Mucosa of descending colon (tissue), 3 donors: ENCODE measurements at regions not wholly inside any gene's neighbourhood (a gene's known extent, or its start where the extent isn't known, plus 50 kb on each side); places are given as distances from the start of the nearest gene placed in this dataset.

Source experiments
- ATAC-seq: fragments of 200-7000 bp; cut with Tn5 transposase; one replicate; pipeline ENCODE4 v1.9.1; 2020; ENCODE audit warnings: mild to moderate bottlenecking, moderate library complexity
- DNase-seq, 3 donors: peaks; one replicate each; pipeline ENCODE4 v3.0.0-alpha.2; 2020
- H3K36me3 ChIP-seq: fragments of 200-600 bp; one replicate; pipeline ENCODE4 v1.8.0; 2021; ENCODE audit warnings: low read depth, mild to moderate bottlenecking
- H3K4me1 ChIP-seq: fragments of 200-600 bp; one replicate; pipeline ENCODE4 v1.8.0; 2021; ENCODE audit warnings: low read depth, mild to moderate bottlenecking
- H3K4me3 ChIP-seq: fragments of 200-600 bp; one replicate; pipeline ENCODE4 v1.8.0; 2021; ENCODE audit warnings: mild to moderate bottlenecking
- H3K9me3 ChIP-seq: fragments of 200-600 bp; one replicate; pipeline ENCODE4 v1.8.0; 2021; ENCODE audit warnings: mild to moderate bottlenecking
- intact Hi-C, 2 donors: fragments of 100-400 bp; cut with DNase I in 1 of 2; cut with micrococcal nuclease in 1 of 2; formaldehyde crosslinking; loops; one replicate each; pipeline versions ENCODE4 v1.11.0 to v1.11.1; 2022; cut with DNase I, micrococcal nuclease
- TF ChIP-seq, protein P1 (sequence below): fragments of 200-600 bp; IDR thresholded peaks from one replicate; pipeline ENCODE4 v1.8.0; 2022; ENCODE audit warnings: antibody characterized with exemption, mild to moderate bottlenecking
- donor health status: DM: no; HTN: no; CAD: no; lungs with moderate emphysema.
- donor health status: DM: no; HTN: no; CAD: no.
- donor health status: DM: no; HTN: yes; CAD: no.

DNA sequence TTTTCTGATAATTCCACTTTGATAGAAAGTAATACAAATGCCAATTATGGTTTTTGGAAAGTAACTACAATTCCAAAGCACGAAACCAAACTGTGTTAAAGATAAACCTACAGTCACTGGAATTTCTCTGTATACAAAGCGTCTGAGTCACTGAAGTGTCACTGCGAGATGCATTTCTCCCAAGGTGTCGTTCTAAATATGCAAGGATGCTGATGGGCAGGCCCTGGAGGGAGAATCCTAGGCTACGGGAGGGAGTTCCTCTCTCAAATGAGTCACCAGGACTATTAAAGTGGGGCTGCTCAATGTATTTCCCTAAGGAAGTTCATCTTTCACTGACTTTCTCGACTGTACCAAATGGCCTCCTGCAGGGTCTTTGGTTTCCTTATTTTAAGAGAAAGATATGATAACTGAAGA is 163.8 kb upstream of the STK17B start:
- ATAC-seq = no peak
- H3K4me1 ChIP-seq = no peaks in the 10 kb centered on the region
- TF ChIP-seq, protein P1, sequence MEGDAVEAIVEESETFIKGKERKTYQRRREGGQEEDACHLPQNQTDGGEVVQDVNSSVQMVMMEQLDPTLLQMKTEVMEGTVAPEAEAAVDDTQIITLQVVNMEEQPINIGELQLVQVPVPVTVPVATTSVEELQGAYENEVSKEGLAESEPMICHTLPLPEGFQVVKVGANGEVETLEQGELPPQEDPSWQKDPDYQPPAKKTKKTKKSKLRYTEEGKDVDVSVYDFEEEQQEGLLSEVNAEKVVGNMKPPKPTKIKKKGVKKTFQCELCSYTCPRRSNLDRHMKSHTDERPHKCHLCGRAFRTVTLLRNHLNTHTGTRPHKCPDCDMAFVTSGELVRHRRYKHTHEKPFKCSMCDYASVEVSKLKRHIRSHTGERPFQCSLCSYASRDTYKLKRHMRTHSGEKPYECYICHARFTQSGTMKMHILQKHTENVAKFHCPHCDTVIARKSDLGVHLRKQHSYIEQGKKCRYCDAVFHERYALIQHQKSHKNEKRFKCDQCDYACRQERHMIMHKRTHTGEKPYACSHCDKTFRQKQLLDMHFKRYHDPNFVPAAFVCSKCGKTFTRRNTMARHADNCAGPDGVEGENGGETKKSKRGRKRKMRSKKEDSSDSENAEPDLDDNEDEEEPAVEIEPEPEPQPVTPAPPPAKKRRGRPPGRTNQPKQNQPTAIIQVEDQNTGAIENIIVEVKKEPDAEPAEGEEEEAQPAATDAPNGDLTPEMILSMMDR = no peak
- intact Hi-C loops = no loop called here
- H3K4me3 ChIP-seq = no peak overlapping the region
- H3K36me3 ChIP-seq = no peaks in the 10 kb centered on the region
- no peak for DNase-seq
- no peaks in the 10 kb centered on the region for H3K9me3 ChIP-seq

DNA sequence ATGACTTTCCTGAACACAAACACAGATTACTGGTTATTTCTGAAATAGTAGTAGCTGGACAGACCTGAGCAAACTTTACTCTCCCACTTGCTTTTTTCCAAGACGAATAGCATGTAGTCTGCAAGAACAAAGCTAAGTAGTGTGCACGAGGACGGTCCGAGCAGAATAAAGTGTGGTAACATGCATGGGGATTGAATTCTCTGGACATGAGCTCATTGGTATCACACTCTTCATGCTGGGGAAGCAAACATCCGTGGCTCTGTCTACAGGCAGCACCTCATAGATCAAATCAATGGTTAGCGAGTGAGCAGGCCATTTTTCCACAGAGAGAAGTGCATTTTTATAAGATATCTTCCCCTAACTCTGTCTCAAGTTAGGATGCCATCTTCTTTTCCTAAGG is 164.8 kb upstream of the STK17B start:
- no peak overlapping the region for H3K4me3 ChIP-seq
- H3K36me3 ChIP-seq = no peaks in the 10 kb centered on the region
- TF ChIP-seq, protein P1 = no peak
- DNase-seq (no peak), ATAC-seq (no peak)
- intact Hi-C loops = no loop called here
- no peaks in the 10 kb centered on the region for H3K4me1 ChIP-seq
- H3K9me3 ChIP-seq = no peaks in the 10 kb centered on the region

DNA sequence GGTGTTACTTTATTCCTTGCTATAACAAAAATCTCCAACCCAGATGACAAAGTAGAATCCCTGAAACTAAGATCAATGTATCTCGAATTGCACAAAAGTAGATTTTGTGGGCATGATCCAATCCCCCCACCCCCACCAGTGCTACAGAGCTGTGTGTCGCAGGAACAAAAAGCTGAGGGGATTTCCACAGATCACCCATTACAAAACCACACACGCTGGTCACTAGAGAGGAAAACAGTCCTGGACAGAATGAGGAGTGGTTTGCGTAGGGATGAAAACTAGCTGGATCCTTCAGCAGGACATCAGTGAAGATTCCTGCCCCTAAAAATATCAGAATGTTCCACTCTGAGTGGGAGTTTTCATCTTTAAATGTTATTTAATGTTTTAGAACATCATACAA is 165.3 kb upstream of the STK17B start:
- no peak overlapping the region for H3K4me3 ChIP-seq
- no peaks in the 10 kb centered on the region for H3K36me3 ChIP-seq
- ATAC-seq (no peak), DNase-seq (no peak)
- H3K4me1 ChIP-seq = no peaks in the 10 kb centered on the region
- TF ChIP-seq, protein P1 = no peak
- H3K9me3 ChIP-seq = no peaks in the 10 kb centered on the region
- intact Hi-C loops = no loop called here

DNA sequence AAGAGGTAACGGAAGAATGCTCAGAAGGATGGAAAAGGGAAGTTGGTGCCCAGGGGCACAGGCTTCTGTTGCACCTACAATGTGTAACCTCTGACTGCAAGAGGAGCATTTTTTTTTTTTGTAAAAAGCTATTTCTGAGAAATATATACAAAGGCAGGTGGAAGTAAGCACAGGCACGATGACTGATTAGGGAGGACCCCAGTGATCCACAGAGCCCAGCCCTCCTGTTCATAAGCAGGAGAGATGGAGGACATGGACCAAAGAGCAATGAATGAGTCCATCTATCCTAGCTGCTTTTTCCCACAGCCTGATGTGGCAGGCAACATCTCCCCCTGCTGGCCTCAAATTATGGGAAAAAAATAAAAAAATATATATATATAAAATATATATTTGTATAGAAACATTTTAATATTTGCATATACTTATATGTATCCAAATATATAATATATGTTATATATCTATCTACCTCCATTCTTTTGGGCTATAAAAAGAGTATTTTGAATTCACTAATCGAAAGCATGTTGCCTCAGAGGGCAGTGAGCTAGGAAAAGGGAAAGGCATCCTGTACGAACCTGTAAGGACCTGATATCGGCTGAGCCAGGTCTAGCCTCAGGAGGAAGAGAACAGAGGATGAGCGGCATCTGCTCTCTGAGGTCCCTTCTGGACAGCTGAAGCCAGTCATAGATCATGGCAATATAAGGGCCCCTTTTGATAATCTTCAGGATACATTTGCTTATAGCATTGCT is 166.0 kb upstream of the STK17B start:
- Histone ChIP-seq H3K4me3 (no peak overlapping the region), H3K9me3 (no peaks in the 10 kb centered on the region), H3K36me3 (no peaks in the 10 kb centered on the region), H3K4me1 (no peaks in the 10 kb centered on the region)
- intact Hi-C loops = no loop called here
- ATAC-seq (no peak), DNase-seq (peak in 1 of 3 donors; percentile 41)
- TF ChIP-seq, protein P1 = peak; percentile 12

DNA sequence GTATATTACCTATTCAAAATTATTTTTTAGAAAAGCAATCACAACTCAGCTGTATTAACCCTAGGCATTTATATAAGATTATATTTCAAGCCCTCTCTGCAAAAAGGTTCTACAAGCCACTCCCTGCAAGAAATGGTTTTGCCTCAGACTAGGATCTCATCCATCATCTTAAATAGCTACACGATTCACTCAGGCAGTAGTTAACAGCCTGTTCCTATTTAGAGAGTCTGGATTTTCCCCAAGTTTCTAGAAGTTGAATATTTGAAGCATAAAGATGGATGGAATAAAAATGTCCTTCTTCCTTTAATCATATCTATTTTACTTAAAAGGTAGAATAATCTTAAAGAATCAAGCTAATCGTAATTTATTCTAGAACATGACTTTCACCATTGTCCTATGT is 167.1 kb upstream of the STK17B start:
- no peak for ATAC-seq
- no peaks in the 10 kb centered on the region for H3K9me3 ChIP-seq
- H3K36me3 ChIP-seq = no peaks in the 10 kb centered on the region
- intact Hi-C loops = no loop called here
- DNase-seq = no peak
- TF ChIP-seq, protein P1 = no peak
- no peak overlapping the region for H3K4me3 ChIP-seq
- H3K4me1 ChIP-seq = no peaks in the 10 kb centered on the region
